SK-N-SH treated with all-trans-retinoic acid at 6 μM for 48 hours (cell line): ENCODE measurements at regions not wholly inside any gene's neighbourhood (a gene's known extent, or its start where the extent isn't known, plus 50 kb on each side); places are given as distances from the start of the nearest gene placed in this dataset.

Experiments used
- ATAC-seq: fragments of 200-7000 bp; cut with Tn5 transposase; 3 replicates; pipeline ENCODE4 v1.9.1; 2020; ENCODE audit warnings: mild to moderate bottlenecking, moderate library complexity
- ARNTL ChIP-seq: fragments of 450-650 bp; formaldehyde crosslinking; IDR thresholded peaks from 2 replicates; pipeline ENCODE4 v1.5.0; 2020; ENCODE audit warnings: low read depth, mild to moderate bottlenecking, moderate library complexity, borderline replicate concordance
- BACH2 ChIP-seq: fragments of 250-450 bp; sonication (Bioruptor Pico); IDR thresholded peaks from 2 replicates; pipeline ENCODE4 v1.9.0; 2021; ENCODE audit warnings: mild to moderate bottlenecking, borderline replicate concordance
- CREB5 ChIP-seq: fragments of 250-450 bp; sonication (Bioruptor Pico); IDR thresholded peaks from 2 replicates; pipeline ENCODE4 v1.5.1; 2020; ENCODE audit warnings: low read depth, mild to moderate bottlenecking, moderate library complexity
- CSRNP3 ChIP-seq: fragments of 250-450 bp; sonication (Bioruptor Pico); IDR thresholded peaks from 2 replicates; pipeline ENCODE4 v1.5.1; 2021; ENCODE audit warnings: mild to moderate bottlenecking, moderate library complexity
- ESRRG ChIP-seq: fragments of 250-450 bp; sonication (Bioruptor Pico); IDR thresholded peaks from 2 replicates; pipeline ENCODE4 v1.6.1; 2021; ENCODE audit warnings: mild to moderate bottlenecking
- GLIS3 ChIP-seq: fragments of 250-450 bp; sonication (Bioruptor Pico); IDR thresholded peaks from 2 replicates; pipeline ENCODE4 v1.5.0; 2020; ENCODE audit warnings: mild to moderate bottlenecking, moderate library complexity
- ISL1 ChIP-seq: fragments of 250-450 bp; sonication (Bioruptor Pico); IDR thresholded peaks from 2 replicates; pipeline ENCODE4 v2.1.2; 2022; ENCODE audit warnings: mild to moderate bottlenecking, moderate library complexity
- OSR1 ChIP-seq: fragments of 250-450 bp; sonication (Bioruptor Pico); IDR thresholded peaks from 2 replicates; pipeline ENCODE4 v1.8.0; 2022; ENCODE audit warnings: moderate library complexity, mild to moderate bottlenecking, inconsistent platforms
- POU6F1 ChIP-seq: fragments of 250-450 bp; sonication (Bioruptor Pico); IDR thresholded peaks from 2 replicates; pipeline ENCODE4 v1.8.0; 2021; ENCODE audit warnings: low read depth, mild to moderate bottlenecking, moderate library complexity, borderline replicate concordance
- PPARA ChIP-seq: fragments of 250-450 bp; sonication (Bioruptor Pico); IDR thresholded peaks from 2 replicates; pipeline ENCODE4 v1.5.0; 2020; ENCODE audit warnings: mild to moderate bottlenecking, borderline replicate concordance
- RARB ChIP-seq: fragments of 250-450 bp; sonication (Bioruptor Pico); IDR thresholded peaks from 2 replicates; pipeline ENCODE4 v1.8.0; 2021; ENCODE audit warnings: mild to moderate bottlenecking, moderate library complexity
- SNAI2 ChIP-seq: fragments of 250-450 bp; sonication (Bioruptor Pico); IDR thresholded peaks from 2 replicates; pipeline ENCODE4 v1.5.0; 2020; ENCODE audit warnings: mild to moderate bottlenecking, moderate library complexity
- TCF4 ChIP-seq: fragments of 250-450 bp; sonication (Bioruptor Pico); IDR thresholded peaks from 2 replicates; pipeline ENCODE4 v1.8.0; 2021; ENCODE audit warnings: mild to moderate bottlenecking, moderate library complexity, borderline replicate concordance
- TOX ChIP-seq: fragments of 250-450 bp; sonication (Bioruptor Pico); IDR thresholded peaks from 2 replicates; pipeline ENCODE4 v1.8.0; 2021; ENCODE audit warnings: mild to moderate bottlenecking, moderate library complexity, borderline replicate concordance
- TSHZ2 ChIP-seq: fragments of 250-450 bp; sonication (Bioruptor Pico); IDR thresholded peaks from 2 replicates; pipeline ENCODE4 v1.5.0; 2020; ENCODE audit warnings: mild to moderate bottlenecking, moderate library complexity
- ZC3H10 ChIP-seq: fragments of 250-450 bp; sonication (Bioruptor Pico); IDR thresholded peaks from 2 replicates; pipeline ENCODE4 v1.5.1; 2021; ENCODE audit warnings: mild to moderate bottlenecking, moderate library complexity
- ZFP3 ChIP-seq: fragments of 250-450 bp; sonication (Bioruptor Pico); IDR thresholded peaks from 2 replicates; pipeline ENCODE4 v1.5.0; 2020; ENCODE audit warnings: mild to moderate bottlenecking, moderate library complexity
- ZFP30 ChIP-seq: fragments of 450-650 bp; formaldehyde crosslinking; IDR thresholded peaks from 2 replicates; pipeline ENCODE4 v1.5.0; 2022; ENCODE audit warnings: mild to moderate bottlenecking, moderate library complexity
- ZNF565 ChIP-seq: fragments of 450-650 bp; formaldehyde crosslinking; conservative IDR thresholded peaks from 2 replicates; pipeline ENCODE4 v1.5.0; 2020; ENCODE audit warnings: low read depth, mild to moderate bottlenecking, moderate library complexity
- ZNF70 ChIP-seq: fragments of 450-650 bp; formaldehyde crosslinking; IDR thresholded peaks from 2 replicates; pipeline ENCODE4 v1.5.0; 2020; ENCODE audit warnings: mild to moderate bottlenecking, moderate library complexity
- ZNF8 ChIP-seq: fragments of 450-650 bp; formaldehyde crosslinking; IDR thresholded peaks from 2 replicates; pipeline ENCODE4 v1.5.0; 2020; ENCODE audit warnings: mild to moderate bottlenecking, moderate library complexity

GRCh38 chr10:78224602-78225001 lies 190.9 kb downstream of the RPS24 start:
- TF ChIP-seq BACH2, result no peak
- no peak for TF ChIP-seq RARB (CRISPR knock-in tag)
- TF ChIP-seq ZFP30 (CRISPR knock-in tag), result no peak
- TF ChIP-seq TOX (CRISPR knock-in tag), result no peak
- TF ChIP-seq ZFP3 (CRISPR knock-in tag), result no peak
- no peak for TF ChIP-seq ZNF70 (CRISPR knock-in tag)
- no peak for TF ChIP-seq TCF4 (CRISPR knock-in tag)
- TF ChIP-seq POU6F1 (CRISPR knock-in tag), result no peak
- TF ChIP-seq ARNTL (CRISPR knock-in tag), result no peak
- TF ChIP-seq ZNF8, result no peak
- TF ChIP-seq ZNF565 (CRISPR knock-in tag), result no peak
- TF ChIP-seq CREB5 (CRISPR knock-in tag), result no peak
- no peak for TF ChIP-seq PPARA (CRISPR knock-in tag)
- ATAC-seq, result peak; percentile 57; the same call in 2 of the 3 replicates

GRCh38 chr10:78225594-78225993 lies 191.9 kb downstream of the RPS24 start:
- ATAC-seq, result no peak
- TF ChIP-seq ZNF8 (no peak), ISL1 (CRISPR knock-in tag) (no peak), ZC3H10 (CRISPR knock-in tag) (no peak), RARB (CRISPR knock-in tag) (no peak), CSRNP3 (CRISPR knock-in tag) (no peak), ARNTL (CRISPR knock-in tag) (no peak), SNAI2 (CRISPR knock-in tag) (no peak), TSHZ2 (CRISPR knock-in tag) (no peak), TOX (CRISPR knock-in tag) (no peak), ZNF70 (CRISPR knock-in tag) (no peak), BACH2 (no peak), ESRRG (CRISPR knock-in tag) (no peak), OSR1 (CRISPR knock-in tag) (no peak), ZNF565 (CRISPR knock-in tag) (no peak), POU6F1 (CRISPR knock-in tag) (no peak)

GRCh38 chr10:78229489-78229888 lies 195.8 kb downstream of the RPS24 start:
- ATAC-seq, result no peak
- no peak for TF ChIP-seq ZNF565 (CRISPR knock-in tag)
- TF ChIP-seq GLIS3 (CRISPR knock-in tag), result no peak
- TF ChIP-seq ZNF70 (CRISPR knock-in tag), result no peak
- TF ChIP-seq CREB5 (CRISPR knock-in tag), result no peak
- no peak for TF ChIP-seq ESRRG (CRISPR knock-in tag)
- no peak for TF ChIP-seq TCF4 (CRISPR knock-in tag)
- TF ChIP-seq ZNF8, result no peak
- TF ChIP-seq OSR1 (CRISPR knock-in tag), result no peak
